Activated CD4-positive, CD25-positive, alpha-beta regulatory T cell (primary cell): ENCODE measurements at regions not wholly inside any gene's neighbourhood (a gene's known extent, or its start where the extent isn't known, plus 50 kb on each side); places are given as distances from the start of the nearest gene placed in this dataset.
"Not testable (repeated sequence)": the region's sequence is repeated elsewhere in the genome, so short reads cannot be mapped to it uniquely, and the experiment has no call there.

Source experiments
- DNase-seq, 4 experiments: peaks; one replicate each; lab custom pipeline; 2025; lab: John Stamatoyannopoulos, UW

DNA sequence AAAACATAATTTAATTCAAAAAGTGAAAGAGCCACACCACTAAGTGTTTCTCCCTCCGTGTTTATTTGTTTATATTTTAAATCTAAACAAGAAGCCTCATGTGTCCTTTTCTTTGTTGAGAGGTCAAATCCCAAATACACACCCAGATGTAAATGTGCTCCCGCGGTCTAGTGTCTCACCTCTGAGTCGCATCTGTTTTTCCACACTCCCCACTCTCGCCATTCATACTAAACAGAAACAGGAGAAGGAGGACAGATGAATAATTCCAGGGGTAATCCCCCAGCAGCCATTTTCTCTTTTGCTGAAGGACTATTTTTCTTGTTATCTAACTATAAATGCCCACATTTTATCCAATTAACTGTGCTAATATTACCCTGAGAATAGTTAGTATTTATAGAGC is 361.6 kb upstream of the RIOK2 start:
- DNase-seq: no peak

GRCh38 chr5:97545446-97545845 is 362.4 kb upstream of the RIOK2 start:
- no peak for DNase-seq

GRCh38 chr5:97545886-97546535 is 363.0 kb upstream of the RIOK2 start:
- DNase-seq: no peak

DNA sequence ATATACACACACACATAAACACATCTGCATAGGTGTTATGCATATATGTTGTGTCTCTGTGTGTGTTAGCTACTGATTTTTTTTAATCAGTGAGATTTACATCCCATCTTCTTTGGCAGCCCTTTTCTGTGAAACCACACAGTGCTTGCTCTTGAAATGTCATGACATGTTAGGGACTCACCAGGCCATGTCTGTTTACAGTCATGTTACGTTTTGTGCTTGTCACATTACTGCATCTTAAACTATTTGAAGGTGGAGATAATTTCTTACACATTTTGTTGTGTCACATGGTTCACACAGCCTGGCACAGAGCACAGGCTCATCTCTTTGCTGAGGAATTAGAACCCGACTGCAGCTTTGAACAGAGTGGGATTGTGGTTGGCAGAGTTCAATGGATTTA is 364.4 kb upstream of the RIOK2 start:
- DNase-seq: no peak

GRCh38 chr5:97547999-97548738 is 365.1 kb upstream of the RIOK2 start:
- DNase-seq: no peak

DNA sequence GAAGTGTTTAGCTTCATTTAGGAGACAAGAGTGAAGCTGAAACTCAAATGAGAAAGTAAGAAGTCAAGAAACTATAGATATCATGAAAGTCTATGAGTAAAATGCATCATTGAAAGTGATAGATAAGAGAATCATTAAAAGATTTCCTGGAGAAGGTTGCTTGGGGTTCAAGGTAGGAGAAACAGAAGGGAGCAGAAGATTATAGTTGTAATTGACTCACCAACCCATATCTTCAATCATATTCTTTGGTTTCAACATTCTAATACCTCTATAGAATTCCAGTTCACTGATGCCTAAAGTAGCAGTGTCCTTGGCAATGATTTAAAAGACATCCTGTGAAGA is 365.7 kb upstream of the RIOK2 start:
- DNase-seq: no peak

DNA sequence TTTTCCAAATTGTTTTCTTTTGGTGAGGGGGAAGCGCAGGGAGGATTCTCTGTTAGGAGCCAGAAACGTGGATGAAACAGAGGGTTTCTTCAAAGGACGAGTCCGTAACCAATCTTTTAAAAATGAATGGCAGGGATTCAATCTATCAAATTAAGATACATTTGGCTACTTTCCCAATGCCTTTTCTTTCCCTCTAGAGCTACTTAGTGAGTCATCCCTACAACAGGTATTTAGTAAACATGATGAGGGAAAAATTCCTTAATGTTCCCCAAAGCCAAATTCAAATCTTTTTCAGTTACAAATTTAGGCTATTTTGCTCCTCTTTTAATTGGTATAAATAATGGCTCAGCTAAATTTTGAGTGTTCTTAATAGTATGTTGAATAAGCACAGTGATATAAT is 366.4 kb upstream of the RIOK2 start:
- no peak for DNase-seq

- no peak for DNase-seq
These were observed 367.1 kb upstream of the RIOK2 start for GRCh38 chr5:97550164-97550563.

GRCh38 chr5:97550818-97551217 is 367.8 kb upstream of the RIOK2 start:
- DNase-seq: no peak

DNA sequence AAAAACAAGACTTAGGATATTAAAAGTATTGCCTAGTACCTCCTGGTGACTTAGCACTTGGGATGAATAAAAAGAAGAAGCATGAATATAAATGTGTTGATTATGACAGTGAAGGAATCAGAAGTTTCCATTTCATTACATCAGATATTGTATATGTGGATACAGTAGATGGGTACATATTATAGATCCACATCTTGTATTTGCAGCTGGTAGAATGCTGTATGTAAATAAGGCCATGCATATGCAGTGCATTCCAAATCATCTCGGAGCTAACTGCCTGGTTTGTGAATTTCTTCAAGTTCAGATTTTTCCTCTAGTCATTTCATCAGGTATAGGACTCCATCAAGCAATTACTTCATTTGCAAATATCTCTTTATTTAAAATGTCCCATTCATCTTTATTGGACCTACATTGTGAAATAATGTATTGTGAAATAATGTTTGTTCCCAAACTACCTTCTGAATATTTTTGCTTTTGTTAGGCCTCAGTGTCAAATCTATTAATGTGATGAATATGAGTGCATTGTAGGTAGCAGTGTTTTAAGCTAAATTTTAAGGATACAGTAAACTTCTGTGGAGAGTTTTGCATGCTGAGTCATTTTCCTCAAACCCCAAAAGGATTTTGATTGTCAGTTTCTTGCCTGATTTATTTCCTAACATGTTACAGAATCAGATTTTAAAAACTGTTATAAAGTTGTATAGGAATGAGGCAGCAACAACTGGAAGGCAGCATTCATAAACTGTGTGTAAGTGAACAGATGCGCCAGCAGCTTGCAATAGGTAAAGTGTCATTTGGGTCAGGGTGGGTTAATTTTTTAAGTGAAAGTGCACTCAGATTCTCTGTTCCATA is 370.8 kb upstream of the RIOK2 start:
- DNase-seq: no peak

GRCh38 chr5:97554977-97555643 is 372.1 kb upstream of the RIOK2 start:
- DNase-seq: no peak

- no peak for DNase-seq
These were observed 372.6 kb upstream of the RIOK2 start for GRCh38 chr5:97555644-97555981.

DNA sequence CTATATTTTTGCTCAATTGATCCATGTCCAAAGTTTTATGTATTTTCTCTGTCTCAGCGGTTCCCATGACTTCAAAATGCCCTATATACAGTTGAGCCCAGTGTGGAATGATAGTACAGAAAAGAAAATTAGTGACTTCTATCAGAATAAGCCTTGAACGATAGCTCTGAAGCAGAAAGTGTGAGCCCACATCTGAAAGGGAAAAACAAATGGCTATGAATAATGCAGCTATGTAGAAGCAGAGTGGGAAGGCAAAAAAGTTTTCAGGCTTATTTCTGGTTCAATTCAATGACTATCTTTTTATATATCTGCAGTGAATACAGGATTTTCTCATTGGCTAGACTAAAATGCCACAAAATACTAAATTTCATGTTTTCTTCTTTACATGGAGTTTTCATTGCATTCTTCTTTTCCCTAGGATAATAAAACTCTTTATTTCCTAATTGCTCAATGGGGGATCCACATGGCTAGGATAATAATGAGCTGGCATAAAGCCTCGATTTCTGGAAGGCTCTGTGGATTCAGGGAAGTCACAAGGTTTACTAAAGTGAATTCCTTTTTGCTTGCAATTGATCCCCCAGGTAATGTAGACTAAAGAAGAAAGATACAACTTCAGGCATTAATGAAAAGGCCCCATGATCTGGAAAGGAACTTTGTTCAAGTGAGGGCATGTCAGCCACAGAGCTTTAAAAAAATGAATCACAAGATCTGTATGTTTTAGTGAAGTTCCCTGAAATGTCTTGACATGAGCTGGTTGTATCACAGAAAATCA is 377.0 kb upstream of the RIOK2 start:
- no peak for DNase-seq

GRCh38 chr5:97560599-97560993 is 377.5 kb upstream of the RIOK2 start:
- no peak for DNase-seq

GRCh38 chr5:97563050-97563657 is 380.1 kb upstream of the RIOK2 start:
- no peak for DNase-seq

DNA sequence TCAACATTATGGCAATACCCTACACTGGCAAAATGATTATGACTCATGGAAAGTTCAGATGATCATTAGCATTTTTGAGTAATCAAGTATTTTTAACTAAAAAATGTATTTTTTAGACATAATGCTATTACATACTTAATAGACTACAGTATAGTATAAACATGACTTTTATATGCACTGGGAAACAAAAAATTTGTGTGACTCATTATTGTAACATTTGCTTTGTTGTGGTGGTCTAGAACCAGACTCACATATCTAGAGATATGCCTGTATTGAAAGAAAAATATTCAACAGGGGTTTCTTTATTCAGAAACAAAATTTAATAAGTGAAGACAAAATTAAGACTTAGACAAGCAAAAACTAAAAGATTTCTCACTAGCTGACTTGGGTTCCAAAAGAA is 385.3 kb upstream of the RIOK2 start:
- no peak for DNase-seq

- DNase-seq: no peak
These were observed 387.2 kb upstream of the RIOK2 start for GRCh38 chr5:97570242-97570641.

DNA sequence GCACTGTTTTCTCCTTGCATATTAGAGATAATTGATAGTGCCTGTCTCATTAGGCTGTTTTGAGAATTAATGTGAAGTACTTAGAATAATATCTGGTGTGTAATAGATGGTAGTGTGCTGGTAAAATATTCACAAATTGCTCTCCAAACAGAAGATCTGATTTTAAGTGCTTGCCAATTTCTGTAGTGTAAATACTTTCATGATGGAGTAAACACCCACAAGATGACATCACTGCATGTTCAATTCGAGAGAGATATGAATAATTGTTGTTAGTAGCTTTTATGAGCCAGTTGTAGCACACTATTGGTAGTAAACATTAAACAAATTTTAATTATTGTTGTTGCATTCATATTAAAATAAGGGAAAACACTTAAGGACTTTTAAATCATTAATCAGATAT is 392.3 kb upstream of the RIOK2 start:
- DNase-seq: no peak

DNA sequence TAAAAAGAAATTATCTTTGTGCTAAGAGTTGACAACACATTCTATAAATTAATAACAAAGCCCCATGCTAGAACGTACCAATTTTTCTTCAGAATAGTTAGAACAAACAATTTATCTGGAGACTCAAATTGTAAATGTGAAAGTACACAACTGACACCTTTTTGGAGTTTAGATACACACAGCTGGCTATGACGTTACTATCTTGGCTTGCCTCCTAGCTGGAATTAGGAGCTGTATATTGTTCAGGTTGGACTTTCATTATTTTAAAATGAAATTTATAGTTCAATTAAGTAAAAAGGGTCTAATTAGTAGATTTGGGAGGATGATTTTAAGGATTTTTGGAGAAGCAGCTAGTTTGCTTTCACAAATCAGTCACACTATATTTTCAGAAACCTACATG is 393.9 kb upstream of the RIOK2 start:
- DNase-seq: no peak

GRCh38 chr5:97579977-97580376 is 396.9 kb upstream of the RIOK2 start:
- DNase-seq: not testable (repeated sequence)

- DNase-seq: no peak
These were observed 397.7 kb upstream of the RIOK2 start for GRCh38 chr5:97580746-97581145.
